ENCODE measurements at regions not wholly inside any gene's neighbourhood (a gene's known extent, or its start where the extent isn't known, plus 50 kb on each side); places are given as distances from the start of the nearest gene placed in this dataset.

- no peak for DNase-seq
Observed at GRCh38 chr9:73470766-73471165, 319.1 kb downstream of the ANXA1 start.

- no peak for DNase-seq
Observed at GRCh38 chr9:73474002-73474600, 322.4 kb downstream of the ANXA1 start.

GRCh38 chr9:73474625-73475024 is 323.0 kb downstream of the ANXA1 start:
- no peak for DNase-seq

DNA sequence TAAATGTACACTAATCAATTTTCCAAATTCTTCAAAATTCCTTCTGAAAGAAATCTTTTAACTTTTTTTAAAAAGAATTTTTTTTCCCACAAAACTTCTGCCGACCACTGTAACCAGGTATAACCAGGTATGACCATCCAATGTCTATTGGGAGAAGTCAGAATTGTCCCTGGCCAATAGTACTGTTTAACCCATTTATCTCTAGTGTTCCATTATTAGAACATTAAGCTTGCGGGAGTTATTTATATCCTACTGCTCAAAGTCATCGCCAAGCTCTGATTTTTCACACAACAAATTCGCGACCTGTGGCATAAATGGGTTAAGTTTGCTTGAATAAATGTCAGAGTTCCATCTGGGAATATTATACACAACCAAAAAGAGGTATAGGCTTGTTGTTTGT is 343.2 kb downstream of the ANXA1 start:
- DNase-seq, result no peak

- DNase-seq, result no peak
Observed at GRCh38 chr9:73497796-73498195, 346.1 kb downstream of the ANXA1 start.

GRCh38 chr9:73515216-73515615 is 363.6 kb downstream of the ANXA1 start:
- no peak for DNase-seq

GRCh38 chr9:73523391-73523790 is 371.7 kb downstream of the ANXA1 start:
- no peak for DNase-seq

DNA sequence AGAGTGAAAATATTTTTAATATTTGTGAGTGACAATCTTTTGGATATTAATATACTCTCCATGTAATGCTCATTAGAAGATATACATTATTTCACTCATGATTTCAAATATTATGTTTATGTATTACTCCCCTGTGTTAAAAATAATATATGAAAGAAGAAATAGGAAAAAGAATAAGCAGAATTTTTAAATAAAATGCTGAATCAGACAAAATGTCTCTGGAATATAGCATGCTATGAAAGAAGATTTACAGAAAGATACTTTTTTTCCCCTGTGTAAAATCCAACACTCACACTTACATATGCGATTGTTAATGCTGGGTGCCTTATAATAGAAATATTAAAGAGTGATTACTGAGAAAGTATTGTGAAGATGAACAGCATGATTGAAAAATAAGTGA is 373.7 kb downstream of the ANXA1 start:
- DNase-seq, result no peak

DNA sequence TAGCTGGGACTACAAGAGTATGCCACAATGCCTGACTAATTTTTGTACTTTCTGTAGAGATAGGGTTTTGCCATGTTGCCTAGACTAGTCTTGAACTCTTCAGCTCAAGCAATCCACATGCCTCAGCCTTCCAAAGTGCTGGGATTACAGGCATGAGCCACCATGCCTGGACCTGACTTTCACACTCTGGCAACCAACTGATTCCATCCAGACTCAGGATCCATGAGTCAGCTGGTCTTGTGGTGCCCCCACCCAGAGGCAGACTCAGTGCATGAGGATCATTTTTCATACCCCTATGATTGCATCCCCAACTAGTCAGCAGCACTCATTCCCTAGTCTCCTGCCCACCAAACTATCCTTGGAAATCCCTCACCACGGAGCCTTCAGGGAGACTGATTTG is 375.9 kb downstream of the ANXA1 start:
- no peak for DNase-seq

DNA sequence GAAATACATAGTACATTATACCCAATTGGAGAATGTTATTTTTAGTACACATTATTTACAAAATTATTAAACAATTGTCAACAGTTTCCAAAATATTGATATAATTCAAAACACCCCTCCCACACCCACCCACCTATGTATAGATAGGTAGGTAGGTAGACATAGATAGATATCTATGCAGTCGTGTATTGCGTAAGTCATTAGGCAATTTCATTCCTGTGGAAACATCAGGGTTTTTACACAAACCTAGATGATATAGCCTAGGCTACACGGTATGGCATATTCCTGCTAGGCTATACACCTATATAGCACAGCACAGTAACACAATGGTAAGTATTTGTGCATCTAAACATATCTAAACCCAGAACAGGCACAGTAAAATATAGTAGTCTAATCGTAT is 377.3 kb downstream of the ANXA1 start:
- DNase-seq, result no peak

- no peak for DNase-seq
Observed at GRCh38 chr9:73529666-73530065, 378.0 kb downstream of the ANXA1 start.

GRCh38 chr9:73531051-73531532 is 379.4 kb downstream of the ANXA1 start:
- no peak for DNase-seq

GRCh38 chr9:73531658-73532057 is 380.0 kb downstream of the ANXA1 start:
- DNase-seq, result no peak

- no peak for DNase-seq
Observed at GRCh38 chr9:73532985-73533384, 381.3 kb downstream of the ANXA1 start.

- DNase-seq, result no peak
Observed at GRCh38 chr9:73536403-73536802, 384.7 kb downstream of the ANXA1 start.

DNA sequence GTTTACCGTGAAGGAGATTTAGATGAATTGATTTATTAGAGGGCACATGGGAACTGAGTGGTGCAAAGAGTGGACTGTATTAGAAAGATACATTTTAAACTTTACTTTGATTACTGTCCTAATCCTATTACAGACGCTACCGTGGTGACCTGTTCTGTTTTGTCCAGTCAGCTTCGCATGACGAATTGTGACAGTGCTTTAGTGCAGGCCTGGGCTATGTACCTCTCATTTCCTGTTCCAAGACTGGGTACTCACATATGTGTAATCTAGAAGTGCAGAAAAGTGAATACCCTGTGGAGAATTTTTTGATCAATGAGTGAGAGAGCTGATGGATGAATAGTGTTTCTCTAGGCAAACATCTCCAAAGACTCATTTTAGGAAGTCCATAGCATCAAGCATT is 385.9 kb downstream of the ANXA1 start:
- no peak for DNase-seq

- no peak for DNase-seq
Observed at GRCh38 chr9:73539881-73540390, 388.3 kb downstream of the ANXA1 start.

GRCh38 chr9:73541923-73542322 is 390.3 kb downstream of the ANXA1 start:
- DNase-seq, result no peak

- DNase-seq, result no peak
Observed at GRCh38 chr9:73543727-73544126, 392.1 kb downstream of the ANXA1 start.

DNA sequence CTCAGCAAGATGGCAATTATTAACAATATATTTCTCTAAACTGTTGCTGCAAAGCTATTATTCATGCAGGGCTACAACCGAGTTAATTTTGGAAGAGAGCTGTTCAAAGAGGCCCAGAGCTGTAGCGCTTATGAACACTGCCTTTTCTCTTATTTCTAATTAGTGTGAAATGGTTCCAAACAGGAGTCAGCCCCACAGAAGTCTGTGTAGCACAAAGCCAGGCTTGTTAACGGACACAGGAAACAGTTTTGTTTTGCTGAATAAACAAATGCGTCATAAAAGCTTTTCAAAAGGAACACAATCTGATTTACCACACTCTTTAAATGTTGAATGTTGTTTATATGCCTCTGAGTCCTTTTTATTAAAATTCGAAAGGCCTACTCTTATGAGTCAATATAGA is 396.5 kb downstream of the ANXA1 start:
- DNase-seq, result no peak

GRCh38 chr9:73549991-73550390 is 398.3 kb downstream of the ANXA1 start:
- no peak for DNase-seq

- no peak for DNase-seq
Observed at GRCh38 chr9:73553295-73553694, 401.6 kb downstream of the ANXA1 start.

GRCh38 chr9:73558471-73558870 is 406.8 kb downstream of the ANXA1 start:
- no peak for DNase-seq

- DNase-seq, result no peak
Observed at GRCh38 chr9:73565026-73565425, 413.4 kb downstream of the ANXA1 start.

- DNase-seq, result no peak
Observed at GRCh38 chr9:73565833-73566465, 414.3 kb downstream of the ANXA1 start.

Measured in NCI-H187 treated with DMSO at 0.1 percent for 48 hours (cell line).